GM13977 (cell line): ENCODE measurements at regions not wholly inside any gene's neighbourhood (a gene's known extent, or its start where the extent isn't known, plus 50 kb on each side); places are given as distances from the start of the nearest gene placed in this dataset.

Experiments
- DNase-seq: peaks from one replicate; pipeline ENCODE4 v3.0.0; 2012; ENCODE audit warnings: low spot score
- in situ Hi-C: fragments of 300-500 bp; cut with MboI; formaldehyde crosslinking; loops from one replicate; pipeline ENCODE4 v1.12.0; 2022; ENCODE audit warnings: low sequenced_read_pairs, low pct_unique_long_range_greater_than_20kb, mixed read lengths, inconsistent platforms; ENCODE audit not compliant: unreplicated experiment
- TF ChIP-seq, protein P1 (sequence below): IDR thresholded peaks from 2 replicates; pipeline ENCODE4 v1.5.1; 2012; ENCODE audit warnings: mild to moderate bottlenecking, control low read depth; ENCODE audit not compliant: insufficient read depth; ENCODE audit errors: extremely low read depth, missing control alignments

DNA sequence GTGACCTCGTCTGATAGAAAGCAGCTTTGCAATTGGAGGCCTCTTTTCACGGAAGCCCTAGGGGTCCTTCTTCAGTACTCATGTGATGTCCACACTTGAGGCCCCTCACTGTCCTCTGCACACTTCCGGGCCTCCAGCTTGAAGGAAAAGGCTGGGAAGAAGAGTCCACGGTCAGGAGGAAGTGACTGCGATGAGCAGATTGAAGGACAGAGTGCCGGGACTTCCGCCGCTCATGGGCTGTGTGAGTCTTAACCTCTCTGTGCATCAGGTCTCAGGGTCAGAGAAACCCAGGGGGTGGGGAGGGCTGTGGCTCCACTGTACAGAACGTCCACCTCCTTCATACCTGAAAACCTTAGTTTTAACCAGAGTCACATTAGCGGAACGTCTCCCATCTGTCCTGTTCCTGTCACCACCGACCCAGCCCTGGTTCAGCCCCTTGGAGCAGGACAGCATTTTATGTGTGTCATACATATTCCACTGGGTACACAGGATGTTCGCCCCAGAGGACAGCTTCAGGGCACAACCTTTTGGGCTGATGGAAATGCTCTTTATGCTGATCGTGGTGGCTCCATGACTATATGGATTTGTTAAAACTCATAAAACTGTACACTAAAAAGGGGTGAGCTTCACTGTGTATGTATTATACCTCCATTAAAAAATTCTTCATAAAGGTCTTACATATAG lies 51.0 kb upstream of the SORCS2 start:
- in situ Hi-C loops, result no loop called here
- no peak for DNase-seq
- TF ChIP-seq, protein P1, sequence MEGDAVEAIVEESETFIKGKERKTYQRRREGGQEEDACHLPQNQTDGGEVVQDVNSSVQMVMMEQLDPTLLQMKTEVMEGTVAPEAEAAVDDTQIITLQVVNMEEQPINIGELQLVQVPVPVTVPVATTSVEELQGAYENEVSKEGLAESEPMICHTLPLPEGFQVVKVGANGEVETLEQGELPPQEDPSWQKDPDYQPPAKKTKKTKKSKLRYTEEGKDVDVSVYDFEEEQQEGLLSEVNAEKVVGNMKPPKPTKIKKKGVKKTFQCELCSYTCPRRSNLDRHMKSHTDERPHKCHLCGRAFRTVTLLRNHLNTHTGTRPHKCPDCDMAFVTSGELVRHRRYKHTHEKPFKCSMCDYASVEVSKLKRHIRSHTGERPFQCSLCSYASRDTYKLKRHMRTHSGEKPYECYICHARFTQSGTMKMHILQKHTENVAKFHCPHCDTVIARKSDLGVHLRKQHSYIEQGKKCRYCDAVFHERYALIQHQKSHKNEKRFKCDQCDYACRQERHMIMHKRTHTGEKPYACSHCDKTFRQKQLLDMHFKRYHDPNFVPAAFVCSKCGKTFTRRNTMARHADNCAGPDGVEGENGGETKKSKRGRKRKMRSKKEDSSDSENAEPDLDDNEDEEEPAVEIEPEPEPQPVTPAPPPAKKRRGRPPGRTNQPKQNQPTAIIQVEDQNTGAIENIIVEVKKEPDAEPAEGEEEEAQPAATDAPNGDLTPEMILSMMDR, result no peak

DNA sequence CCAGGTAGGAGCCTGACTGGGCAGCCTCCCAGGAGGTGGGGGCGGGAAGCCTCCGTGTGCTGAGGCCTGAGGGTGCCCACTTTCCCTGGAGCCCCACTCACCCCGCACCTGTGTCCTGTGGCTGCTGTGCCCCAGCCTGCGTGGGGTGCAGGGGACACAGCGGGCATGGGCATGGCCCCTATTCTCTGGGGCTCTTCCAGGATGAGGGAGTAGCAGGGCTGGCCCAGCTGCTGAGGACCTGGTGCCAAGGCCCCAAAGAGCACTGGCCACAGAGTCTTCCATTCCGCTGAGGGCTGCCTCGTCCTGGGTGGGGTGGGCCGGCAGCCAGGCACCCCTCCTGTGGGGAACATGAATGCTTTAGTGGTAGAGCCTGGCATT lies 51.7 kb upstream of the SORCS2 start:
- in situ Hi-C loops, result no loop called here
- no peak for DNase-seq
- TF ChIP-seq, protein P1, result no peak

DNA sequence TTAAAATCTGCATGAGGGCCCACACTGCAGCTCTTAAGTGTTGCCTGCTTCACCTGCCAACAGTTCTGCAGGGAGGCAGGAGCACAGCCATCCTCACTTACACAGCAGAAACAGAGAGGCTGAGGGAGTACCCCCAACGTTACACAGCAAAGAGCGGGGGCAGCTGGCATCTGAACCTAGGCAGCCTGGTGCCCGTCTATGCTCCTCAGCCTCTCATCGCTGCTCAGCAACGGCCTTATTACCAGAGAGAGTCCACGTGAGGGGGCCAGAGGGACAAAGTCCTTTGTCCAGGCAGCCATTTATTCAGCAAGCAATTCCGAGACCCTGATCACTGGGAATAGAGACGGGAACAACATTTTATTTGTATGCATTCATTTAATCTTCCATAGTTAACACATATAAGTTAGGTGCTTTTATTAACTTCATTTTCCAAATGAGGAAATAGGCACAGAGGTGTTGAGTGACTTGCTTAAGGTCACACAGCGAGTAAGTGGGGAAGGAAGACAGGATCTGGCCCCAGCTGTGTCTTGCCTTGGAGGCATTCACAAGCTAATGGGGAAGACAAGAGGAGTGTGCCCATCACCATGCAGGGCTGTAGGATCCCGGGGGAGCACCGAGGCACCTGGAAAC lies 52.2 kb upstream of the SORCS2 start:
- TF ChIP-seq, protein P1, result no peak
- DNase-seq, result no peak
- in situ Hi-C loops, result no loop called here

DNA sequence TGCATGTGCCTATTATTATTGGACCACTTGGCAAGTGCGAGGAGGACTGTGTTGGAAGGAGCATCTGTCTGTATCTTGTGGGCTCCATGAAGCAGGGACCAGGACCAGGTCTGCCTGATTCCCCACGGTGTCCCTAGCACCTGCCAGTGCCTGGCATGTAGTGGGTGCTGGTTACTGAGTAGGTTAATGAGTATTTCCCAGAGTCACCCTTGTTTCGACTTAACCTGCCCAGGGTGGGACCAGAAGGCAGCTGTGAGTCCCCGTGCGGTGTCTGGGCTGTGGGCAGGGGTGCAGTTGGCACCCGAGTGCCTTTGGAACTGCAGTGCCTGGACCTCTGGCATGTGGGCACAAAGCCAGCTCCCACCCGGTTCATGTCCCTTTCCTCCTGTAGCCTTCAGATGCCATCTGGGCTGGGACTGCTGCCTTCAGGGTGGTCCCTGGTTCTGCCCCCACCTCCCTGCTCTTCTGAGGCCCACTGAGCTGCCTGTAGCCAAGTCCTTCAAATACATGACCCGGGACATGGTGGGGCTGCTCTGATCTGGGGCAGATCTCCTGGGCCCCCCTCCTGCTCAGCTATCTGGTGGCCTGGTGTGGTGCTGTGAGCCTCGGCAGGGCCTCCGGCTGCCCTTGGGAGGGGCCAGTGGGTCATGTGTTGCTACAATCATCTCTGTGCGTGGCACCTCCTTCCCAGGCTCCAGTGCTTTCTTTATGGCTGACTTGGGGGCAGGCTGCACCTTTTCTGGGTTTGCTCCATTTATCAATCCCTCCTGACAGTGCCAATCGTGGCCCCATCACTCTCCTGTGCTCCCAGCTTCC lies 53.0 kb upstream of the SORCS2 start:
- in situ Hi-C loops, result no loop called here
- TF ChIP-seq, protein P1, result no peak
- DNase-seq, result no peak

DNA sequence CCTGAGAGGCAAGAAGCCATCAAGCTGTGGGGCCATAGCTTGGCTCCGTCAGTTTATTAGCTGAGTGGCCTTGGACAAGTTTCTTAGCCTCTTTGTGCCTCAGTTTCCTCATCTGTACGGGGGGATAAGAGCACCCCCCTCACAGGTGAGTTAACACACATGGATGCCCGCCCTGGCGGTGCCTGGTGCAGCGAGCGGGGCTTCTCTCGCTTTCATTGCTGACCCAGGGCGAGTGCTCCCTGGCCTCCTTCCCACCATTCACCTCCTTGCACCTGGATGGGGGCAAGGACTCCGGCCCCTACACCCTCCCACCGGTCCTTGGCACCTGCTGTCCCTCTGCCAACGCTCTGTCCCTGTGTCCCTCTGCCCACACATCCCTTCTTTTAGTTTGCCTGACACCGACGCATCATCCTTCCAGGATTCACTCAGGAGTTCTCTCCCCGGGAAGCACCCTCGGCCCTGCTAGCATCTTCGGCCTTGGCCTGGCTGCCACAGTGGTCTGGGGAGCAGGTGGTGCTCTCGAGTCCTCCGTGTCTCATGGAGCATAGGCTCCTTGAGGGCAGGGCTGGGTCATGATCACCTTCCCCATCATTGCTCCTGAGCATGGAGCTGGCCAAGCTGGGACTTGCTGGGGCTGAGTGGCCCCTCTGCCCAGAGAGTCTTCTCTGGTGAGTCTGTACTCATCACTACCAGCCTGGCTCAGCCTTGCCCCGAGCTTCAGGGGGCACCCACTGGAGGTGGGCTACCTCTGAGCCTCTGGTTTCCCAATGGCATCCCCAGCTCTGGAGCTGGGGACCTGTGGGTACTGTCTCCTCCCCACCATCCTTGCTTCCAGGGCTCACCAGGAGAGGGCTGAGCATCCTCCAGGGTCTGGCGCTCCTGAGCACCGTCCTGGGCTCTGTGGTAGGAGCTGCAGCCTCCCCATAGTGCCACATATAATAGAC lies 53.8 kb upstream of the SORCS2 start:
- in situ Hi-C loops, result no loop called here
- no peak for DNase-seq
- TF ChIP-seq, protein P1, result no peak
